ENCODE measurements at regions not wholly inside any gene's neighbourhood (a gene's known extent, or its start where the extent isn't known, plus 50 kb on each side); places are given as distances from the start of the nearest gene placed in this dataset.

DNA sequence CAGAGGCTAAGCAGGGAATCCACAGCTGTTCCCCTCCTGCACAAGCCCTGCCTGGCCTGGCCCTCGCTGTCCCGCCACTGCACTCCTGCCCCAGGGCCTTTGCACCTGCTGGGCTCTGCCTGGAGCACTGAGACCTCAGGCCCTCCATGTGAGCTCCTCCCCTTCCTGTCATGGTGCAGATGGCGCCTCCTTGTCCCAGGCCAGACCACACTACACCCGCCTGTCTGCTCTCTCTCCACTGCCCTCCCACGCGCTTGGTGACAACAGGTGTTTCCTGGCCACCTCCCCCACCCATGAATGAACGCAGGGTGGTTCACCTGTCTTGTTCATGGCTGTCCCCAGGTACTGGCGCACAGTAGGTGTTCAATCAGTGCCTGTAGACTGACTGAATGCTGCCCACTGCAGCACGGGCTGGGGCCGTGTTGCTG lies 82.9 kb downstream of the NCOR2 start:
- no peaks in the 10 kb centered on the region for H3K9me3 Mint-ChIP-seq
- H3K9me3 ChIP-seq (ENCODE audit: control insufficient read depth, low read length): no peaks in the 10 kb centered on the region
- H3K9ac ChIP-seq (ENCODE audit: extremely low read depth, low read length, poor library complexity, severe bottlenecking): no peak overlapping the region
- no peaks in the 10 kb centered on the region for H3K4me1 ChIP-seq (ENCODE audit: control insufficient read depth, insufficient read depth, low read length)
- H3K4me3 ChIP-seq (ENCODE audit: low read length): no peak overlapping the region
- TF ChIP-seq CTCF (conservative IDR thresholded peaks at IDR 0.05): no peak
- no peak overlapping the region for H3K27ac Mint-ChIP-seq
- peaks cover 26% of the 10 kb centered on the region for H3K36me3 Mint-ChIP-seq (ENCODE audit: low read depth)
- H3K27ac ChIP-seq (ENCODE audit: low read depth, low read length): no peak overlapping the region
- H3K36me3 ChIP-seq (ENCODE audit: control insufficient read depth, insufficient read depth, low read length): peaks cover 9% of the 10 kb centered on the region
- no peaks in the 10 kb centered on the region for H3K4me1 Mint-ChIP-seq
- no peak overlapping the region for H3K4me3 Mint-ChIP-seq
- no peaks in the 10 kb centered on the region for H3K27me3 ChIP-seq (ENCODE audit: control insufficient read depth, insufficient read depth, low read length, poor library complexity, severe bottlenecking)
- WGBS, 2 experiments (ENCODE audit: insufficient coverage in 1 of 2, insufficient read length in 1 of 2): 88 to 89% methylated on average over 7 to 10 of the region's 10 CpGs
- DNase-seq: no peak
- no peaks in the 10 kb centered on the region for H3K27me3 Mint-ChIP-seq (ENCODE audit: insufficient read depth)

- H3K27ac Mint-ChIP-seq: no peak overlapping the region
- Histone ChIP-seq H3K9me3 (ENCODE audit: control insufficient read depth, low read length) (no peaks in the 10 kb centered on the region), H3K4me1 (ENCODE audit: control insufficient read depth, insufficient read depth, low read length) (no peaks in the 10 kb centered on the region), H3K36me3 (ENCODE audit: control insufficient read depth, insufficient read depth, low read length) (peaks cover 9% of the 10 kb centered on the region), H3K27ac (ENCODE audit: low read depth, low read length) (no peak overlapping the region), H3K4me3 (ENCODE audit: low read length) (no peak overlapping the region), H3K9ac (ENCODE audit: extremely low read depth, low read length, poor library complexity, severe bottlenecking) (no peak overlapping the region), H3K27me3 (ENCODE audit: control insufficient read depth, insufficient read depth, low read length, poor library complexity, severe bottlenecking) (no peaks in the 10 kb centered on the region)
- no peak for DNase-seq
- WGBS, 2 experiments (ENCODE audit: insufficient coverage in 1 of 2, insufficient read length in 1 of 2): 96% methylated on average over 11 to 12 of the region's 12 CpGs
- no peaks in the 10 kb centered on the region for H3K4me1 Mint-ChIP-seq
- TF ChIP-seq CTCF (conservative IDR thresholded peaks at IDR 0.05): no peak
- no peaks in the 10 kb centered on the region for H3K27me3 Mint-ChIP-seq (ENCODE audit: insufficient read depth)
- H3K9me3 Mint-ChIP-seq: no peaks in the 10 kb centered on the region
- H3K36me3 Mint-ChIP-seq (ENCODE audit: low read depth): peaks cover 26% of the 10 kb centered on the region
- H3K4me3 Mint-ChIP-seq: no peak overlapping the region
Observed at GRCh38 chr12:124484067-124484466, 83.3 kb downstream of the NCOR2 start.

DNA sequence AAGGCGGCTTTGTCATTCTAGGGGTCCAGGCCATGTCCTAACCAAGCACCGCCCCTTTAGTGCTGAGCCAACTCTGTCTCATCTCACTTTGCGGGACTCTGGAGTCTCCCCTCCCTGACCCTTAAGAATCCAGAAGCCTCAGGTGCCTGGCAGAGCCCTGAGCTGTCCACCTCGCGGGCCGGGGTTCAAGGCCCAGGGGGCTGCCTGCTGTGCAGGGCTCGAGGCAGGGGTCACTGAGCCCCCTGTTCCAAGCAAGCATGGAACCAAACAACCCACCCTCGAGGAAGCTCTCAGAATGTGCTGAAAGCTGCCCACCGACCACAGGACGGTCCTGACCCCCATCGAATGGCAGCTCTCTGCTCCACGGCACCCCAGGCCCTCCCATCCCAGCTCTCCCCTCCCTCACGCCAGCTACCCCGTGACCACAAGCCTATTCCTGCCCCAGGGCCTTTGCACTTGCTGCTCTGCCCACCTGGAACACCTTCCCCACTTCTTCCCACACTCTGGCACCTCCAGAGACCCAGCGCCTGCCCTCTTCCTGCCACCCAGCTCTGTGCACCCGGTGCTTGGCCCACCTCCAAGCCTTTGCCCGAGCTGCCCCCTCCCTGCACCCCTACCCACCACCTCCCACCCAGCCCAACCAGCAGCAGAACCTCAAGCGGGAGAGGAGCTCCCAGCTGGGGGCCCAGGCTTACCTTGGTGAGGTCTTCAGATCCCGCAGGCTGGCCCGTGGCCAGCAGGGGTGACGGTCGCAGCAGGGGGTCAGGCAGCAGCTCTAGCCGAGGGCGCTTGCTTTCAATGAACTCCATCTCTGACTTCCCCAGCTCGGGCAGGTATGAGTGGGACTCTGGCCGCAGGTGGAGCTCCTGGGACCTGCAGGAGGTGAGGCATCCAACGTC lies 84.3 kb downstream of the NCOR2 start:
- H3K36me3 Mint-ChIP-seq (ENCODE audit: low read depth): peaks cover 30% of the 10 kb centered on the region
- no peaks in the 10 kb centered on the region for H3K4me1 Mint-ChIP-seq
- Histone ChIP-seq H3K9me3 (ENCODE audit: control insufficient read depth, low read length) (no peaks in the 10 kb centered on the region), H3K4me1 (ENCODE audit: control insufficient read depth, insufficient read depth, low read length) (no peaks in the 10 kb centered on the region), H3K27ac (ENCODE audit: low read depth, low read length) (no peak overlapping the region), H3K4me3 (ENCODE audit: low read length) (no peak overlapping the region), H3K27me3 (ENCODE audit: control insufficient read depth, insufficient read depth, low read length, poor library complexity, severe bottlenecking) (no peaks in the 10 kb centered on the region), H3K9ac (ENCODE audit: extremely low read depth, low read length, poor library complexity, severe bottlenecking) (no peak overlapping the region), H3K36me3 (ENCODE audit: control insufficient read depth, insufficient read depth, low read length) (peaks cover 9% of the 10 kb centered on the region)
- H3K4me3 Mint-ChIP-seq: no peak overlapping the region
- no peaks in the 10 kb centered on the region for H3K9me3 Mint-ChIP-seq
- H3K27me3 Mint-ChIP-seq (ENCODE audit: insufficient read depth): no peaks in the 10 kb centered on the region
- WGBS, 2 experiments (ENCODE audit: insufficient coverage in 1 of 2, insufficient read length in 1 of 2): 92 to 95% methylated on average over 16 to 27 of the region's 27 CpGs
- H3K27ac Mint-ChIP-seq: no peak overlapping the region
- no peak for TF ChIP-seq CTCF (conservative IDR thresholded peaks at IDR 0.05)
- DNase-seq: no peak

Measured in endodermal cell (in vitro differentiated cells).